ENCODE measurements at regions not wholly inside any gene's neighbourhood (a gene's known extent, or its start where the extent isn't known, plus 50 kb on each side); places are given as distances from the start of the nearest gene placed in this dataset.

DNA sequence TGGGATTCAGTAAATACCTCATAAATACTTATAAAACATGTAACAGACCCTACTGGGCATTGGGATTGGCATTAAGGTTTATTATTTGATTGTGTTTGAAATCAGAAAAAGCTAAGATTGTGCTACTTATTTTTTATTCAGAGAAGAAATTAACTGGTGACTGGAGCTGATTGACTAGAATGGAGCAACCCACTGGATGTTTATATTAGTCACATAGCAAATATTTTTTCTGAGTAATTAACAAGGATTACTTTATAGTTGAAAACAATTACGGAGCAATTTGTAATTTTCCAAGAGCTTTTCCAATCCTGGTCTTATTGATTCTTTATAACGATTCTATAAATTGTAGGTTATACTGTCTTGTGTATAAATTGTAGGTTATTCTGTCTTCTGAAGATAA, 208.7 kb downstream of the HLX start:
- DNase-seq (ENCODE audit: low read depth in 1 of 2, low spot score in 1 of 2): no peak
- no peak overlapping the region for H3K4me3 ChIP-seq (replicated peaks; ENCODE audit: insufficient read depth, low read length)

DNA sequence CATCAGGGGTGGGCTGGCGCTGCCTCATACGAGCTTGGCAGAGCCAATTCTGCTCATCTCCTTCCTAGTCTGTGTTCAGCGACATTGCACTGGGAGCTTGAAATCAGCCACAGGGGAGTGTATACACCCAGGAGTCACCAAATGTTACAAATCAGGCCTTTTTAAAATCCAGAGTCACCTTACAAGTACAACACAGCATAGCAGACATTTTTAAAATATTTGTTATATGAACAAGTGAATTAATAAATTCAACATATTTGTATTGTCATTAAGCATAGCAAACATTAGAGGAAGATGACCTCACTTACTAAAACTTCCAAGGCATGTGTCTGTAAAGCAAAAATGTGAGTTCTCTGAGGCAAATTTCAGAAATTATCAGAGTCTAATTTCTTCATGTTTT, 210.0 kb downstream of the HLX start:
- H3K27ac ChIP-seq (replicated peaks): no peak overlapping the region
- DNase-seq (ENCODE audit: low read depth in 1 of 2, low spot score in 1 of 2): no peak
- TF ChIP-seq, protein P1, sequence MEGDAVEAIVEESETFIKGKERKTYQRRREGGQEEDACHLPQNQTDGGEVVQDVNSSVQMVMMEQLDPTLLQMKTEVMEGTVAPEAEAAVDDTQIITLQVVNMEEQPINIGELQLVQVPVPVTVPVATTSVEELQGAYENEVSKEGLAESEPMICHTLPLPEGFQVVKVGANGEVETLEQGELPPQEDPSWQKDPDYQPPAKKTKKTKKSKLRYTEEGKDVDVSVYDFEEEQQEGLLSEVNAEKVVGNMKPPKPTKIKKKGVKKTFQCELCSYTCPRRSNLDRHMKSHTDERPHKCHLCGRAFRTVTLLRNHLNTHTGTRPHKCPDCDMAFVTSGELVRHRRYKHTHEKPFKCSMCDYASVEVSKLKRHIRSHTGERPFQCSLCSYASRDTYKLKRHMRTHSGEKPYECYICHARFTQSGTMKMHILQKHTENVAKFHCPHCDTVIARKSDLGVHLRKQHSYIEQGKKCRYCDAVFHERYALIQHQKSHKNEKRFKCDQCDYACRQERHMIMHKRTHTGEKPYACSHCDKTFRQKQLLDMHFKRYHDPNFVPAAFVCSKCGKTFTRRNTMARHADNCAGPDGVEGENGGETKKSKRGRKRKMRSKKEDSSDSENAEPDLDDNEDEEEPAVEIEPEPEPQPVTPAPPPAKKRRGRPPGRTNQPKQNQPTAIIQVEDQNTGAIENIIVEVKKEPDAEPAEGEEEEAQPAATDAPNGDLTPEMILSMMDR (IDR thresholded peaks at IDR 0.05; ENCODE audit: insufficient read depth, low read length): no peak
- TF ChIP-seq, protein P2, sequence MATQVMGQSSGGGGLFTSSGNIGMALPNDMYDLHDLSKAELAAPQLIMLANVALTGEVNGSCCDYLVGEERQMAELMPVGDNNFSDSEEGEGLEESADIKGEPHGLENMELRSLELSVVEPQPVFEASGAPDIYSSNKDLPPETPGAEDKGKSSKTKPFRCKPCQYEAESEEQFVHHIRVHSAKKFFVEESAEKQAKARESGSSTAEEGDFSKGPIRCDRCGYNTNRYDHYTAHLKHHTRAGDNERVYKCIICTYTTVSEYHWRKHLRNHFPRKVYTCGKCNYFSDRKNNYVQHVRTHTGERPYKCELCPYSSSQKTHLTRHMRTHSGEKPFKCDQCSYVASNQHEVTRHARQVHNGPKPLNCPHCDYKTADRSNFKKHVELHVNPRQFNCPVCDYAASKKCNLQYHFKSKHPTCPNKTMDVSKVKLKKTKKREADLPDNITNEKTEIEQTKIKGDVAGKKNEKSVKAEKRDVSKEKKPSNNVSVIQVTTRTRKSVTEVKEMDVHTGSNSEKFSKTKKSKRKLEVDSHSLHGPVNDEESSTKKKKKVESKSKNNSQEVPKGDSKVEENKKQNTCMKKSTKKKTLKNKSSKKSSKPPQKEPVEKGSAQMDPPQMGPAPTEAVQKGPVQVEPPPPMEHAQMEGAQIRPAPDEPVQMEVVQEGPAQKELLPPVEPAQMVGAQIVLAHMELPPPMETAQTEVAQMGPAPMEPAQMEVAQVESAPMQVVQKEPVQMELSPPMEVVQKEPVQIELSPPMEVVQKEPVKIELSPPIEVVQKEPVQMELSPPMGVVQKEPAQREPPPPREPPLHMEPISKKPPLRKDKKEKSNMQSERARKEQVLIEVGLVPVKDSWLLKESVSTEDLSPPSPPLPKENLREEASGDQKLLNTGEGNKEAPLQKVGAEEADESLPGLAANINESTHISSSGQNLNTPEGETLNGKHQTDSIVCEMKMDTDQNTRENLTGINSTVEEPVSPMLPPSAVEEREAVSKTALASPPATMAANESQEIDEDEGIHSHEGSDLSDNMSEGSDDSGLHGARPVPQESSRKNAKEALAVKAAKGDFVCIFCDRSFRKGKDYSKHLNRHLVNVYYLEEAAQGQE (IDR thresholded peaks at IDR 0.05; ENCODE audit: insufficient replicate concordance, low read depth): no peak
- TF ChIP-seq SPI1 (IDR thresholded peaks at IDR 0.05; ENCODE audit: borderline replicate concordance, low read depth): no peak
- no peak for TF ChIP-seq POLR2AphosphoS5 (IDR thresholded peaks at IDR 0.05; ENCODE audit: low read depth)
- TF ChIP-seq GABPA (IDR thresholded peaks at IDR 0.05; ENCODE audit: low read depth): no peak
- H3K27me3 ChIP-seq (ENCODE audit: insufficient read depth, poor library complexity, severe bottlenecking): no peaks in the 10 kb centered on the region
- H3K4me3 ChIP-seq (replicated peaks; ENCODE audit: insufficient read depth, low read length): no peak overlapping the region

More for the DNA sequence above, 208.7 kb downstream of the HLX start:
- TF ChIP-seq, protein P1 (IDR thresholded peaks at IDR 0.05; ENCODE audit: insufficient read depth, low read length): no peak
- no peak for TF ChIP-seq GABPA (IDR thresholded peaks at IDR 0.05; ENCODE audit: low read depth)
- TF ChIP-seq SPI1 (IDR thresholded peaks at IDR 0.05; ENCODE audit: borderline replicate concordance, low read depth): no peak
- TF ChIP-seq POLR2AphosphoS5 (IDR thresholded peaks at IDR 0.05; ENCODE audit: low read depth): no peak
- TF ChIP-seq, protein P2 (IDR thresholded peaks at IDR 0.05; ENCODE audit: insufficient replicate concordance, low read depth): no peak
- Histone ChIP-seq H3K27ac (replicated peaks) (no peak overlapping the region), H3K27me3 (ENCODE audit: insufficient read depth, poor library complexity, severe bottlenecking) (no peaks in the 10 kb centered on the region)

DNA sequence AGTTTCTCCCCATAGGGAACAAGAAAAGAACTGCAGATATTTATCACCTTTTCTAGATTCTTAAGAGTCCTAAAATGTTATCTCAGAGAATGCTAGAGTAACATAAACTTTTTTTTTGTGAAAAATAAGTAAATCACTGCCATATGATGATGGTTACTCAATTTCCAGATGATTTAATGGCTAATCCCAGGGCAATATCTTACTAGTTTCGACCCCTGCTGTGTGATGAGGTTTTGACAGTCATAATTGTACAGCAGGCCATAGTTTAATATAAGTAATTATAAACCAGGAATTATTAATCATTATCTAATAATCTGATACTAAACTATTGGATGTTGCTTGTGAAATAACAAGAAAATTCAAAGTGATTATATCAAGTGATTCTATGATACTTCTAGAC, 210.6 kb downstream of the HLX start:
- no peak for DNase-seq (ENCODE audit: low read depth in 1 of 2, low spot score in 1 of 2)
- TF ChIP-seq POLR2AphosphoS5 (IDR thresholded peaks at IDR 0.05; ENCODE audit: low read depth) (no peak), SPI1 (IDR thresholded peaks at IDR 0.05; ENCODE audit: borderline replicate concordance, low read depth) (no peak), GABPA (IDR thresholded peaks at IDR 0.05; ENCODE audit: low read depth) (no peak)
- TF ChIP-seq, protein P1 (IDR thresholded peaks at IDR 0.05; ENCODE audit: insufficient read depth, low read length): no peak
- TF ChIP-seq, protein P2 (IDR thresholded peaks at IDR 0.05; ENCODE audit: insufficient replicate concordance, low read depth): no peak
- Histone ChIP-seq H3K27ac (replicated peaks) (no peak overlapping the region), H3K27me3 (ENCODE audit: insufficient read depth, poor library complexity, severe bottlenecking) (no peaks in the 10 kb centered on the region), H3K4me3 (replicated peaks; ENCODE audit: insufficient read depth, low read length) (no peak overlapping the region)
